ENCODE measurements at regions not wholly inside any gene's neighbourhood (a gene's known extent, or its start where the extent isn't known, plus 50 kb on each side); places are given as distances from the start of the nearest gene placed in this dataset.

- TF ChIP-seq CTCF (IDR thresholded peaks at IDR 0.05) = no peak
- TF ChIP-seq PBX3 (IDR thresholded peaks at IDR 0.05) = no peak
- TF ChIP-seq USF1 (IDR thresholded peaks at IDR 0.05; ENCODE audit: borderline replicate concordance, low read depth) = no peak
- no peak for TF ChIP-seq ELF1 (IDR thresholded peaks at IDR 0.05)
- no peak for TF ChIP-seq TAF1 (IDR thresholded peaks at IDR 0.05; ENCODE audit: borderline replicate concordance, low read depth, low read length)
- TF ChIP-seq YY1 (IDR thresholded peaks at IDR 0.05; ENCODE audit: low read depth) = no peak
Measured at GRCh38 chrX:150226223-150226965, 136.7 kb upstream of the MAMLD1 start (continued).

GRCh38 chrX:150227321-150227860 is 135.7 kb upstream of the MAMLD1 start:
- no peaks in the 10 kb centered on the region for H3K36me3 ChIP-seq (replicated peaks in 1 of 2; ENCODE audit: control insufficient read depth in 1 of 2, insufficient read depth in 2 of 2, low read length in 1 of 2)
- no peak overlapping the region for H3K27ac ChIP-seq (ENCODE audit: low read depth in 2 of 2, low read length in 1 of 2)
- no peak overlapping the region for H3K9ac ChIP-seq
- H3K4me1 ChIP-seq (ENCODE audit: control insufficient read depth in 1 of 2, insufficient read depth in 2 of 2, low read depth in 1 of 2, low read length in 1 of 2) = no peaks in the 10 kb centered on the region
- DNase-seq = no peak
- no peaks in the 10 kb centered on the region for H3K9me3 ChIP-seq
- H3F3A ChIP-seq (replicated peaks; ENCODE audit: insufficient read depth) = no peaks in the 10 kb centered on the region
- TF ChIP-seq USF1 (IDR thresholded peaks at IDR 0.05; ENCODE audit: borderline replicate concordance, low read depth) (no peak), ZBTB33 (IDR thresholded peaks at IDR 0.05; ENCODE audit: borderline replicate concordance, low read depth) (no peak), SIN3A (IDR thresholded peaks at IDR 0.05; ENCODE audit: borderline replicate concordance, low read depth, low read length) (no peak), RCOR1 (IDR thresholded peaks at IDR 0.05; ENCODE audit: low read length) (no peak), MAX (IDR thresholded peaks at IDR 0.05; ENCODE audit: low read depth) (no peak)
- no peak overlapping the region for H3K4me2 ChIP-seq
- POLR2A ChIA-PET = no interaction called here
- H3K79me2 ChIP-seq (ENCODE audit: insufficient read depth) = no peaks in the 10 kb centered on the region
- no peaks in the 10 kb centered on the region for H4K20me1 ChIP-seq (ENCODE audit: insufficient read depth)
- H3K4me3 ChIP-seq (ENCODE audit: low read depth in 2 of 2, low read length in 1 of 2) = no peak overlapping the region
- no peaks in the 10 kb centered on the region for H3K9me2 ChIP-seq
- H3K27me3 ChIP-seq (ENCODE audit: insufficient read depth) = no peaks in the 10 kb centered on the region
- no peak overlapping the region for H2AFZ ChIP-seq (ENCODE audit: low read depth)
- 38% methylated on average over 7 of the region's 7 CpGs for WGBS (ENCODE audit: low lambda C conversion rate)
- CTCF ChIA-PET = no interaction called here
